Endodermal cell (in vitro differentiated cells): ENCODE measurements at regions not wholly inside any gene's neighbourhood (a gene's known extent, or its start where the extent isn't known, plus 50 kb on each side); places are given as distances from the start of the nearest gene placed in this dataset.

Experiments
- DNase-seq: peaks from one replicate; pipeline ENCODE4 v3.0.0-alpha.2; 2017
- H3K27ac ChIP-seq: 2 replicates; pipeline ENCODE4 v1.5.1; 2013; ENCODE audit warnings: mild to moderate bottlenecking, low read depth, low read length, moderate library complexity
- H3K27me3 ChIP-seq: 2 replicates; pipeline ENCODE4 v1.6.1; 2013; ENCODE audit warnings: mild to moderate bottlenecking, low read length, moderate library complexity; ENCODE audit not compliant: insufficient read depth, control insufficient read depth, poor library complexity, severe bottlenecking
- H3K36me3 ChIP-seq: 2 replicates; pipeline ENCODE4 v1.7.0; 2013; ENCODE audit warnings: mild to moderate bottlenecking, low read length, moderate library complexity; ENCODE audit not compliant: control insufficient read depth, insufficient read depth
- H3K4me1 ChIP-seq: one replicate; pipeline ENCODE4 v1.7.0; 2013; ENCODE audit warnings: low read length; ENCODE audit not compliant: control insufficient read depth, insufficient read depth
- H3K4me3 ChIP-seq: 2 replicates; pipeline ENCODE4 v1.5.1; 2013; ENCODE audit warnings: mild to moderate bottlenecking, low read length, moderate library complexity
- H3K9ac ChIP-seq: 2 replicates; pipeline ENCODE4 v1.6.1; 2013; ENCODE audit warnings: mild to moderate bottlenecking, low read length, moderate library complexity; ENCODE audit not compliant: poor library complexity, severe bottlenecking; ENCODE audit errors: extremely low read depth
- H3K9me3 ChIP-seq: 2 replicates; pipeline ENCODE4 v1.6.1; 2013; ENCODE audit warnings: mild to moderate bottlenecking, low read length, moderate library complexity; ENCODE audit not compliant: control insufficient read depth
- H3K27ac Mint-ChIP-seq: 2 replicates; pipeline ENCODE4 v1.8.0; 2020; ENCODE audit warnings: mixed read lengths
- H3K27me3 Mint-ChIP-seq: 2 replicates; pipeline ENCODE4 v1.8.0; 2021; ENCODE audit warnings: mild to moderate bottlenecking, mixed read lengths; ENCODE audit not compliant: insufficient read depth
- H3K36me3 Mint-ChIP-seq: 2 replicates; pipeline ENCODE4 v1.8.0; 2020; ENCODE audit warnings: low read depth, mixed read lengths
- H3K4me1 Mint-ChIP-seq: 2 replicates; pipeline ENCODE4 v1.8.0; 2020; ENCODE audit warnings: mixed read lengths
- H3K4me3 Mint-ChIP-seq: 2 replicates; pipeline ENCODE4 v1.8.0; 2020; ENCODE audit warnings: mild to moderate bottlenecking, moderate library complexity, mixed read lengths
- H3K9me3 Mint-ChIP-seq: 2 replicates; pipeline ENCODE4 v1.8.0; 2020; ENCODE audit warnings: mild to moderate bottlenecking, mixed read lengths
- CTCF ChIP-seq: fragments of 200-600 bp; sonication (generic); conservative IDR thresholded peaks from 2 replicates; pipeline ENCODE4 v1.5.0; 2021; ENCODE audit warnings: antibody characterized with exemption, mild to moderate bottlenecking
- WGBS, 2 experiments: methylation state at CpG; one replicate each; pipeline versions ENCODE4 v1.1.5 to v1.1.7; 2013; ENCODE audit warnings: missing lambda C conversion rate in 2 of 2, mixed read lengths in 1 of 2; ENCODE audit not compliant: insufficient coverage in 1 of 2, insufficient read length in 1 of 2; 5-methylcytosine and 5-hydroxymethylcytosine counted together

- Histone ChIP-seq H3K4me1 (peaks cover 5% of the 10 kb centered on the region), H3K4me3 (no peak overlapping the region), H3K27ac (peak overlapping the region; percentile 90), H3K36me3 (no peaks in the 10 kb centered on the region), H3K9me3 (no peaks in the 10 kb centered on the region), H3K27me3 (no peaks in the 10 kb centered on the region), H3K9ac (no peak overlapping the region)
- Mint-ChIP-seq H3K4me3 (no peak overlapping the region), H3K36me3 (no peaks in the 10 kb centered on the region), H3K9me3 (no peaks in the 10 kb centered on the region), H3K27ac (no peak overlapping the region), H3K4me1 (peaks cover 21% of the 10 kb centered on the region), H3K27me3 (no peaks in the 10 kb centered on the region)
- DNase-seq: no peak
- TF ChIP-seq CTCF: no peak
- 48 to 70% methylated on average over 4 to 5 of the region's 5 CpGs for WGBS, 2 experiments
Observed at GRCh38 chr1:185479796-185480195, 162.8 kb upstream of the IVNS1ABP start.

- Mint-ChIP-seq H3K4me3 (no peak overlapping the region), H3K27me3 (no peaks in the 10 kb centered on the region), H3K36me3 (no peaks in the 10 kb centered on the region), H3K9me3 (no peaks in the 10 kb centered on the region), H3K27ac (no peak overlapping the region), H3K4me1 (peaks cover 18% of the 10 kb centered on the region)
- no peak for TF ChIP-seq CTCF
- Histone ChIP-seq H3K4me1 (peaks cover 5% of the 10 kb centered on the region), H3K4me3 (no peak overlapping the region), H3K27ac (peak overlapping the region; percentile 90), H3K27me3 (no peaks in the 10 kb centered on the region), H3K9me3 (no peaks in the 10 kb centered on the region), H3K36me3 (no peaks in the 10 kb centered on the region), H3K9ac (no peak overlapping the region)
- no peak for DNase-seq
- WGBS, 2 experiments: 91 to 98% methylated on average over 3 of the region's 3 CpGs
Observed at GRCh38 chr1:185478877-185479276, 161.8 kb upstream of the IVNS1ABP start.

- Histone ChIP-seq H3K36me3 (no peaks in the 10 kb centered on the region), H3K27me3 (no peaks in the 10 kb centered on the region), H3K9ac (no peak overlapping the region), H3K27ac (no peak overlapping the region), H3K4me3 (no peak overlapping the region), H3K4me1 (peaks cover 5% of the 10 kb centered on the region), H3K9me3 (no peaks in the 10 kb centered on the region)
- Mint-ChIP-seq H3K36me3 (no peaks in the 10 kb centered on the region), H3K9me3 (no peaks in the 10 kb centered on the region), H3K27ac (no peak overlapping the region), H3K4me3 (no peak overlapping the region), H3K27me3 (no peaks in the 10 kb centered on the region), H3K4me1 (peaks cover 14% of the 10 kb centered on the region)
- 88 to 96% methylated on average over 4 to 6 of the region's 6 CpGs for WGBS, 2 experiments
- no peak for DNase-seq
- TF ChIP-seq CTCF: no peak
Observed at GRCh38 chr1:185477638-185478580, 160.9 kb upstream of the IVNS1ABP start.
